ENCODE measurements at regions not wholly inside any gene's neighbourhood (a gene's known extent, or its start where the extent isn't known, plus 50 kb on each side); places are given as distances from the start of the nearest gene placed in this dataset.

GRCh38 chr14:40887912-40888311 is 718.8 kb upstream of the LRFN5 start:
- no peak for DNase-seq

GRCh38 chr14:40870252-40870651 is 736.4 kb upstream of the LRFN5 start:
- DNase-seq: no peak

GRCh38 chr14:40859055-40859454 is 747.6 kb upstream of the LRFN5 start:
- DNase-seq: no peak

GRCh38 chr14:40855343-40855742 is 751.3 kb upstream of the LRFN5 start:
- no peak for DNase-seq

GRCh38 chr14:40850191-40850590 is 756.5 kb upstream of the LRFN5 start:
- no peak for DNase-seq

- no peak for DNase-seq
These were observed 759.2 kb upstream of the LRFN5 start for GRCh38 chr14:40847480-40847879.

GRCh38 chr14:40842816-40843215 is 763.9 kb upstream of the LRFN5 start:
- no peak for DNase-seq

- DNase-seq: no peak
These were observed 764.8 kb upstream of the LRFN5 start for GRCh38 chr14:40841886-40842285.

- DNase-seq: no peak
These were observed 768.1 kb upstream of the LRFN5 start for GRCh38 chr14:40838601-40839000.

GRCh38 chr14:40806471-40806870 is 800.2 kb upstream of the LRFN5 start:
- no peak for DNase-seq

- DNase-seq: no peak
These were observed 810.5 kb upstream of the LRFN5 start for GRCh38 chr14:40796168-40796567.

- DNase-seq: no peak
These were observed 821.8 kb upstream of the LRFN5 start for GRCh38 chr14:40784860-40785259.

GRCh38 chr14:40762685-40763084 is 844.0 kb upstream of the LRFN5 start:
- DNase-seq: no peak

- no peak for DNase-seq
These were observed 844.5 kb upstream of the LRFN5 start for GRCh38 chr14:40762177-40762576.

GRCh38 chr14:40760704-40761103 is 846.0 kb upstream of the LRFN5 start:
- no peak for DNase-seq

GRCh38 chr14:40758076-40758475 is 848.6 kb upstream of the LRFN5 start:
- DNase-seq: no peak

GRCh38 chr14:40757376-40757950 is 849.2 kb upstream of the LRFN5 start:
- DNase-seq: no peak

- DNase-seq: no peak
These were observed 873.5 kb upstream of the LRFN5 start for GRCh38 chr14:40733206-40733605.

- no peak for DNase-seq
These were observed 879.6 kb upstream of the LRFN5 start for GRCh38 chr14:40727107-40727506.

- DNase-seq: no peak
These were observed 893.3 kb upstream of the LRFN5 start for GRCh38 chr14:40713387-40713786.

- DNase-seq: no peak
These were observed 909.4 kb upstream of the LRFN5 start for GRCh38 chr14:40697231-40697630.

- no peak for DNase-seq
These were observed 912.7 kb upstream of the LRFN5 start for GRCh38 chr14:40694023-40694422.

GRCh38 chr14:40691066-40691465 is 915.6 kb upstream of the LRFN5 start:
- no peak for DNase-seq

GRCh38 chr14:40685764-40686163 is 920.9 kb upstream of the LRFN5 start:
- DNase-seq: no peak

GRCh38 chr14:40684328-40684727 is 922.3 kb upstream of the LRFN5 start:
- DNase-seq: no peak
